Suprapubic skin (tissue), 4 donors: ENCODE measurements at regions not wholly inside any gene's neighbourhood (a gene's known extent, or its start where the extent isn't known, plus 50 kb on each side); places are given as distances from the start of the nearest gene placed in this dataset.

Experiments used
- DNase-seq, 2 donors: peaks; one replicate each; pipeline ENCODE4 v3.0.0-alpha.2; 2019; ENCODE audit warnings: low spot score in 2 of 2
- H3K27ac ChIP-seq: fragments of 200-600 bp; sonication (generic); one replicate; pipeline ENCODE4 v1.5.1; 2019
- H3K27me3 ChIP-seq: fragments of 200-600 bp; sonication (generic); one replicate; pipeline ENCODE4 v1.5.1; 2019
- H3K36me3 ChIP-seq: fragments of 200-600 bp; sonication (generic); one replicate; pipeline ENCODE4 v1.5.1; 2019
- H3K4me1 ChIP-seq: fragments of 200-600 bp; sonication (generic); one replicate; pipeline ENCODE4 v1.5.1; 2019
- H3K4me3 ChIP-seq: fragments of 200-600 bp; sonication (generic); one replicate; pipeline ENCODE4 v1.5.1; 2019; ENCODE audit warnings: mild to moderate bottlenecking
- H3K9me3 ChIP-seq: fragments of 200-600 bp; sonication (generic); one replicate; pipeline ENCODE4 v1.5.1; 2019
- CTCF ChIP-seq, 2 donors: fragments of 200-600 bp in 1 of 2; fragments of 450-650 bp in 1 of 2; sonication (generic) in 1 of 2; IDR thresholded peaks; one replicate each; pipeline ENCODE4 v1.5.1; 2016 to 2019; ENCODE audit warnings: antibody characterized with exemption in 2 of 2, mild to moderate bottlenecking in 1 of 2, moderate library complexity in 1 of 2
- EP300 ChIP-seq: sonication (generic); formaldehyde crosslinking; IDR thresholded peaks from one replicate; pipeline ENCODE4 v1.6.1; 2017; ENCODE audit warnings: antibody characterized with exemption
- POLR2A ChIP-seq, 2 donors: fragments of 450-650 bp; IDR thresholded peaks; one replicate each; pipeline ENCODE4 v1.6.1; 2017; ENCODE audit warnings: antibody characterized with exemption in 2 of 2, mild to moderate bottlenecking in 2 of 2, moderate library complexity in 2 of 2
- POLR2AphosphoS5 ChIP-seq, 3 donors: sonication (generic); formaldehyde crosslinking; IDR thresholded peaks; one replicate each; pipeline ENCODE4 v1.6.1; 2017; ENCODE audit warnings: antibody characterized with exemption in 3 of 3
- WGBS: methylation state at CpG from one replicate; pipeline ENCODE4 v1.1.5; 2018; 5-methylcytosine and 5-hydroxymethylcytosine counted together

GRCh38 chr2:222130855-222131254 is 167.9 kb downstream of the PAX3 start:
- DNase-seq = no peak
- no peaks in the 10 kb centered on the region for H3K27me3 ChIP-seq
- WGBS = 52% methylated on average over 3 of the region's 3 CpGs
- no peak for TF ChIP-seq EP300
- TF ChIP-seq CTCF (IDR thresholded peaks at IDR 0.05) = no peak
- no peak for TF ChIP-seq POLR2AphosphoS5 (IDR thresholded peaks at IDR 0.05)
- no peak for TF ChIP-seq POLR2A (IDR thresholded peaks at IDR 0.05)
- no peaks in the 10 kb centered on the region for H3K9me3 ChIP-seq
- no peaks in the 10 kb centered on the region for H3K4me1 ChIP-seq
- H3K27ac ChIP-seq = no peak overlapping the region
- no peak overlapping the region for H3K4me3 ChIP-seq
- H3K36me3 ChIP-seq = no peaks in the 10 kb centered on the region

- TF ChIP-seq POLR2AphosphoS5 (IDR thresholded peaks at IDR 0.05) (no peak), EP300 (no peak)
Observed at GRCh38 chr2:222127660-222128059, 171.1 kb downstream of the PAX3 start.

GRCh38 chr2:222120933-222121332 is 177.9 kb downstream of the PAX3 start:
- H3K27me3 ChIP-seq = no peaks in the 10 kb centered on the region
- DNase-seq = no peak
- H3K36me3 ChIP-seq = no peaks in the 10 kb centered on the region
- no peaks in the 10 kb centered on the region for H3K4me1 ChIP-seq
- no peak overlapping the region for H3K27ac ChIP-seq
- H3K4me3 ChIP-seq = no peak overlapping the region
- TF ChIP-seq POLR2AphosphoS5 (IDR thresholded peaks at IDR 0.05) (no peak), CTCF (IDR thresholded peaks at IDR 0.05) (no peak), POLR2A (IDR thresholded peaks at IDR 0.05) (no peak), EP300 (no peak)
- H3K9me3 ChIP-seq = no peaks in the 10 kb centered on the region

More at GRCh38 chr2:222127660-222128059, 171.1 kb downstream of the PAX3 start:
- no peaks in the 10 kb centered on the region for H3K4me1 ChIP-seq
- H3K27me3 ChIP-seq = no peaks in the 10 kb centered on the region
- H3K27ac ChIP-seq = no peak overlapping the region
- no peaks in the 10 kb centered on the region for H3K36me3 ChIP-seq
- WGBS = 44% methylated on average over 6 of the region's 6 CpGs
- H3K9me3 ChIP-seq = no peaks in the 10 kb centered on the region
- no peak overlapping the region for H3K4me3 ChIP-seq
- DNase-seq = no peak

GRCh38 chr2:222115296-222115695 is 183.5 kb downstream of the PAX3 start:
- DNase-seq = no peak
- Histone ChIP-seq H3K9me3 (no peaks in the 10 kb centered on the region), H3K4me3 (no peak overlapping the region), H3K36me3 (no peaks in the 10 kb centered on the region), H3K27me3 (peaks cover 7% of the 10 kb centered on the region), H3K27ac (no peak overlapping the region), H3K4me1 (no peaks in the 10 kb centered on the region)
- WGBS = 82% methylated on average over 3 of the region's 3 CpGs
- TF ChIP-seq CTCF (IDR thresholded peaks at IDR 0.05) (no peak), POLR2AphosphoS5 (IDR thresholded peaks at IDR 0.05) (no peak), POLR2A (IDR thresholded peaks at IDR 0.05) (no peak), EP300 (no peak)

- DNase-seq = no peak
- TF ChIP-seq POLR2A (IDR thresholded peaks at IDR 0.05) = no peak
- TF ChIP-seq EP300 = no peak
- TF ChIP-seq CTCF (IDR thresholded peaks at IDR 0.05) = no peak
- no peak for TF ChIP-seq POLR2AphosphoS5 (IDR thresholded peaks at IDR 0.05)
- H3K4me3 ChIP-seq = no peak overlapping the region
- 74% methylated on average over 4 of the region's 4 CpGs for WGBS
- no peak overlapping the region for H3K27ac ChIP-seq
- no peaks in the 10 kb centered on the region for H3K4me1 ChIP-seq
- H3K9me3 ChIP-seq = no peaks in the 10 kb centered on the region
- no peaks in the 10 kb centered on the region for H3K36me3 ChIP-seq
- peaks cover 6% of the 10 kb centered on the region for H3K27me3 ChIP-seq
Observed at GRCh38 chr2:222108957-222109585, 189.7 kb downstream of the PAX3 start.

- WGBS = 70% methylated on average over 3 of the region's 3 CpGs
- Histone ChIP-seq H3K27me3 (peaks cover 6% of the 10 kb centered on the region), H3K27ac (no peak overlapping the region), H3K36me3 (no peaks in the 10 kb centered on the region), H3K9me3 (no peaks in the 10 kb centered on the region), H3K4me3 (no peak overlapping the region), H3K4me1 (no peaks in the 10 kb centered on the region)
- DNase-seq = no peak
- TF ChIP-seq EP300 (no peak), POLR2A (IDR thresholded peaks at IDR 0.05) (no peak), POLR2AphosphoS5 (IDR thresholded peaks at IDR 0.05) (no peak), CTCF (IDR thresholded peaks at IDR 0.05) (no peak)
Observed at GRCh38 chr2:222108497-222108896, 190.3 kb downstream of the PAX3 start.
